Activated naive CD4-positive, alpha-beta T cell treated with anti-CD3 and anti-CD28 coated beads, Interleukin-2, amount 50 U/mL, for 24 hours (primary cell): ENCODE measurements at regions not wholly inside any gene's neighbourhood (a gene's known extent, or its start where the extent isn't known, plus 50 kb on each side); places are given as distances from the start of the nearest gene placed in this dataset.

Experiments used
- H3K27ac Mint-ChIP-seq: one replicate; pipeline ENCODE4 v1.8.0; 2021; ENCODE audit warnings: mild to moderate bottlenecking, mixed read lengths
- H3K27me3 Mint-ChIP-seq: one replicate; pipeline ENCODE4 v1.8.0; 2021; ENCODE audit warnings: mixed read lengths
- H3K36me3 Mint-ChIP-seq: one replicate; pipeline ENCODE4 v1.8.0; 2021; ENCODE audit warnings: mixed read lengths
- H3K4me1 Mint-ChIP-seq: one replicate; pipeline ENCODE4 v1.8.0; 2021; ENCODE audit warnings: mixed read lengths
- H3K4me3 Mint-ChIP-seq: one replicate; pipeline ENCODE4 v1.8.0; 2021; ENCODE audit warnings: mild to moderate bottlenecking, mixed read lengths
- H3K9me3 Mint-ChIP-seq: one replicate; pipeline ENCODE4 v1.8.0; 2021; ENCODE audit warnings: mixed read lengths

DNA sequence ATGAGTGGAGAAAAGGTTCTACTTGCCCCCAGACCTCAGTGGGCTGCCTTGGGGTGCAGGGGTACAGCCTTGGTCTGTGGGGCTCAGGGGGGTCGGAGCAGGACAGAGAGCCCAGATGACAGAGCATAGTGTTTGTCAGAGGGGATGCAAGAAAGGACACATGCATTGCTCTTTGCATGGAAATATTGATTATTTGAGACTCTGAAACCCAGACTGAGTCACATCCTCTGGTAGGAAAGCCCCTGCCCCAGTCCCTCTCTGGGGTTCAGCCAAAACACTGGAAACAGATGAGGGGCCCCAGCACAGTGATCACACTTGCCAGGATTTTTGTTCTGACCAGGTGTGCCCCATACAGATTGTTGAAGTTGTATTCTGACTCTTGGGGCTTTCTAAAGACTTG is 1094.4 kb downstream of the BCL11B start:
- H3K27ac Mint-ChIP-seq = peak overlapping the region; percentile 98
- peaks cover 2% of the 10 kb centered on the region for H3K36me3 Mint-ChIP-seq
- H3K4me1 Mint-ChIP-seq = peaks cover 95% of the 10 kb centered on the region
- H3K27me3 Mint-ChIP-seq = no peaks in the 10 kb centered on the region
- peak overlapping the region; percentile 82 for H3K4me3 Mint-ChIP-seq
- H3K9me3 Mint-ChIP-seq = no peaks in the 10 kb centered on the region

DNA sequence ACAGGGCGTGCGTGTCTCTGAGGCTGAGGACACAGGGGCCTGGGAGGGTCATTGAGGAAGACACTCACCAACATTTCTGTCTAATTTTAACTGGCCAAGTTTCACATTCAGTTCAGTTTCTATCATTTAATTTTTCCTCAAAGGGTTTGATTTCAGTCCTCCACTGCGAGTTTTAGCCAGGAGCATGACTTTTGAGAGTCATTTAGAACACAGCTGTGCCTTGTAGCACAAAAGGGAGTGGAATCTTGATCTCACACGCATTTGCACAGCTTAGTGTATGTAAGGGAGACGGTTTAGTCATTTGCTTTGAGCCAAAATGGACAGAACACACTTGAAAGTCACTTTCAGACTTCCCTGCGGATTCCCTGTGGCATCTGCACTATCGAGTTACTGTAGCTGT is 1090.8 kb downstream of the BCL11B start:
- peak overlapping the region; percentile 98 for H3K27ac Mint-ChIP-seq
- H3K4me3 Mint-ChIP-seq = peak overlapping the region; percentile 56
- peaks cover 95% of the 10 kb centered on the region for H3K4me1 Mint-ChIP-seq

DNA sequence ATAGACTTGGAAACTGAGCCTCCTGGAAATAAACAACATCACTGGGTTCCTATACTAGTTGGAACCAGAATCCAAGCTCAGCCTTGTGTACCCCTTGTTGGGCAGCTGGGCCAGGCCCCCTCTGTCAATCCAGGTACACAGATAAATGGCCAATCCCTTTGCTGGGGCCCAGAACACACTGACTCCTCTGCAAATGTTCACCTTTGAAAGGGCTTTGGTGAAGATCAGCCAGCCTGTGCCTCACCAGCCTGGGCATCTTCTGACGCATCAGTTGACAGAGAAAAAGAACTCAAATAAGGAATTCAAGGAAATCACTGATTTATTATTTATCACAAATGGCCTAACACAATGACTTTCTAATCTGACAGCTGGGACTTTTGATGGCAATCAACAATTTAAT is 1090.2 kb downstream of the BCL11B start:
- Mint-ChIP-seq H3K27ac (peak overlapping the region; percentile 98), H3K4me3 (peak overlapping the region; percentile 66), H3K9me3 (peaks cover 9% of the 10 kb centered on the region)

More for the DNA sequence above, 1090.8 kb downstream of the BCL11B start:
- H3K27me3 Mint-ChIP-seq = no peaks in the 10 kb centered on the region
- peaks cover 5% of the 10 kb centered on the region for H3K36me3 Mint-ChIP-seq
- H3K9me3 Mint-ChIP-seq = peaks cover 9% of the 10 kb centered on the region

DNA sequence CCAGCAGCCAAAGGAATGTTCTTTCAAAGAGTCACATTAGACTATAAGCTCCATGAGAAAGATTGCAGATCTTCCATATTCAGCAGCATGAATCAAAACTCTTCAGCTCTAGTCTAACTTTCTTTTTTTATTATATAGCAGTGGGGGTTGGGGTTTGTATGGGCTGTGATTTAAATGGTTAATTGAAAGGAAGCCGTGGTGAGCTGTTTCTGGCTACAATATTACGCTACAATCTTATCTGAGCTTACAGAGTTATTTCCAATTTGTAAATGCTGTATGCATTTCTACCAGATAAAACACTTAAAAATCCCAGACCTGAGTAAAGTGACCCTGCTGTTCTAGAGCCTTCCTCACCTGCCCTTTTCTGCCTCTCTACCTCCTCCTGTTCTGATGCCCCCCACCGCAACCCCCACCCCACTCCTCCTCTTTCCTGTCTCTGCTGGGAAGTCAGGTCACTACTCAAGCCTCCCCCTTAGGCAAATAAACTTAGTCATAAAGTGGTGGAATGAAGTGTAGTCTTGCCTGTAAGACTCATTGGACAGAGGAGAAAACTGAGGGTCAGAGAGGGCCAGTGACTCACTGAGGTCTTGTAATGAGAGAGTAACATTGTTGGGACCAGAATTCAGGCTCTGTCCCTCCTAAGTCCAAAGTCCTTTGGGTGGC is 1089.5 kb downstream of the BCL11B start:
- Mint-ChIP-seq H3K27me3 (no peaks in the 10 kb centered on the region), H3K27ac (peak overlapping the region; percentile 98), H3K4me1 (peaks cover 95% of the 10 kb centered on the region), H3K9me3 (peaks cover 9% of the 10 kb centered on the region), H3K36me3 (peaks cover 5% of the 10 kb centered on the region), H3K4me3 (peak overlapping the region; percentile 66)

More for the DNA sequence above, 1090.2 kb downstream of the BCL11B start:
- Mint-ChIP-seq H3K36me3 (peaks cover 5% of the 10 kb centered on the region), H3K4me1 (peaks cover 95% of the 10 kb centered on the region), H3K27me3 (no peaks in the 10 kb centered on the region)

DNA sequence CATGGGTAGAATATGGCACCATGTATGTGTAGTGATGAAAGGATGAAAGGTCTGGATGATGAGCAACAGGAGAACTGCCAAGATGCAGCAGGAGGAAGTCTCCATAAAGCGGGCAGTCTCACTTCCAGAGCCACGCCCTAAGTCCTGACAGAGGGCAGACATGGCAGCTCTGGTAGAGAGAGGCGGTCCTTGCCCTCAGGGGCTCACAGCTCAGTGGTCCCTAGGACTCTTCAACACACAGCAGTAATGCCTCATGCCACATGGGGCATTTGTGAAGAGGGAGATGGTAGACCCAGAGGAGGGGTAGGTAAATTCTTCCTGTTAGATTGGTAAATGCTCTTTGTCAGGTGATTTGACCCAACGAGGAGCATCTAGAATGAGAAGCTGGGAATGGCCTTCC is 1088.4 kb downstream of the BCL11B start:
- Mint-ChIP-seq H3K9me3 (peaks cover 9% of the 10 kb centered on the region), H3K36me3 (peaks cover 3% of the 10 kb centered on the region), H3K27me3 (no peaks in the 10 kb centered on the region), H3K4me3 (peak overlapping the region; percentile 46), H3K27ac (peak overlapping the region; percentile 98), H3K4me1 (peaks cover 95% of the 10 kb centered on the region)

DNA sequence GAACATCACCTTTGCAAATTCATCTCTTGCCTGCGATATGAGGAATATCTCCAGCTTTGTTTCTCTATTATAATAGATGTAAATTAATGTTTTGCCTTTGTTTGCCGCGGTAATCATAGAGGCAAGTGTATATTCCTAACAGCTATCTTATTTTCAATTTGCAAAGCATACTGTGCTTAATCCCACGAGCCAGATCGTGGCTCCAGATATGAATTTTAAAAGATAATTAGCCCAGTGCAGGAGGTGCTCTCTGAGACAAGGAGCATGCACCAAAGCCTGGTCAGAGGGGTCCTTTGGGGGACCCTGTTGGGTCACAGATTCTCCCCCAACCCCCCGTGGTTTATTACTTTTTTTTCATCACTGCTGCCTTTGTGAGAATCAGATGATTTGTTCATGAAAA is 1087.5 kb downstream of the BCL11B start:
- Mint-ChIP-seq H3K4me1 (peaks cover 98% of the 10 kb centered on the region), H3K27me3 (no peaks in the 10 kb centered on the region), H3K36me3 (peaks cover 3% of the 10 kb centered on the region), H3K9me3 (peaks cover 9% of the 10 kb centered on the region), H3K27ac (peak overlapping the region; percentile 98), H3K4me3 (peak overlapping the region; percentile 61)

DNA sequence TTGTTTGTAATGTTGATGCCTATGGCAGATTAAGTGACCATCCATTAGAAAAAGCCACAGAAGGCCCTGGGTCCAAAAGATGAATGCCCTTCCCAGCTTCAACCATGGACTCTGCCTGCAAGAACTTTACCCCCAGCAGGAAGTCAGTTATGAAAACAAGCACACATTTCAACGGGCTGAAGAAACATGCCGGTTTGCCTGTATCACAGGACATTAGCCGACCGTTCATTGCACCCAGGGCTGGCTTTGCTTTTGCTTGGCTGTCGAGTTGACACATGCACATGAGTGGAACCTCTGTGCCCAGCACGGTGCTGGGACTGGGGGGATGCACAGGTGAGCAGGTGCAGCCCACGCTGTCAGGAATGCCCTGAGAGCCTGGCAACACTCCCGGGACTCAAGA is 1087.0 kb downstream of the BCL11B start:
- no peaks in the 10 kb centered on the region for H3K27me3 Mint-ChIP-seq
- H3K4me1 Mint-ChIP-seq = peaks cover 98% of the 10 kb centered on the region
- peaks cover 3% of the 10 kb centered on the region for H3K36me3 Mint-ChIP-seq
- peaks cover 9% of the 10 kb centered on the region for H3K9me3 Mint-ChIP-seq
- peak overlapping the region; percentile 98 for H3K27ac Mint-ChIP-seq
- H3K4me3 Mint-ChIP-seq = peak overlapping the region; percentile 61

DNA sequence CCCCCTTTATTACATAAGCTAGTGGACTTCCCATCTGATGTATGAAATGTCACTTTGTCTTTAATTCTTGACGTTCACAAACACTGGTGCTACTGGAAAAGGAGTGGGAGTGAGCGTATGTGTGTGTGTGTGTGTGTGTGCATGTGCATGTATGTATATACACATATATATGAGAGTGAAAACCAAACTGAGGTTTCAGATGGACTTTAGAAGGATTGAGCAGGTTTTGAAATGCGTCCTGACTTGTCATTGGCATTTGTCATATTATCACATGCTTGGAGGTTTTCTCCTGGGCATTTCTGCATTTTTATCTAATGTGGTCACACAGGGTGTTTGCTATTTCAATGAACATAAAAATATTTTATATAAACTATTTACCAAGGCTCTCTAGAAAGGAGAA is 1085.9 kb downstream of the BCL11B start:
- H3K4me1 Mint-ChIP-seq = peaks cover 100% of the 10 kb centered on the region
- H3K27ac Mint-ChIP-seq = peak overlapping the region; percentile 98
- no peaks in the 10 kb centered on the region for H3K27me3 Mint-ChIP-seq
- peak overlapping the region; percentile 62 for H3K4me3 Mint-ChIP-seq
- H3K36me3 Mint-ChIP-seq = peaks cover 3% of the 10 kb centered on the region
- H3K9me3 Mint-ChIP-seq = peaks cover 9% of the 10 kb centered on the region

DNA sequence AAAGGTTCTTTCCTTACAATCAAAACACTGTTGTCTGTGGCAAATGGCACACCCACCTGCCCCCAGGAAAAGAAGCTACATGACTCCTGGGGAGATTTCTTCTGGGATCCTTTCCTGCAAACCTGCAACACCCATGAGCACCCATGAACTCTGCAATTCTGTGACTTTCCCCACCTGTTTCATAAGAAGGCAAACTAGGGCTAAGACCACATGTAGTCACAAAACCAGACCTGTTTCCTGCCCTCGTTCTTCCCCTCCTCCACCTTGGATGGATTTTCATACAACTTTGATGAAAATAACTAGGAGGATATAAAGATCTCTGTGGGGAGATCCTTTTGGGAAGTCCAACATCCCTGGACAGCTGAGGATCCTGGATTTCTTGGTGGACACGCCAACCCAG is 1084.7 kb downstream of the BCL11B start:
- Mint-ChIP-seq H3K27ac (peak overlapping the region; percentile 98), H3K9me3 (peaks cover 9% of the 10 kb centered on the region), H3K4me3 (peak overlapping the region; percentile 56), H3K27me3 (no peaks in the 10 kb centered on the region), H3K36me3 (peaks cover 3% of the 10 kb centered on the region), H3K4me1 (peaks cover 100% of the 10 kb centered on the region)

DNA sequence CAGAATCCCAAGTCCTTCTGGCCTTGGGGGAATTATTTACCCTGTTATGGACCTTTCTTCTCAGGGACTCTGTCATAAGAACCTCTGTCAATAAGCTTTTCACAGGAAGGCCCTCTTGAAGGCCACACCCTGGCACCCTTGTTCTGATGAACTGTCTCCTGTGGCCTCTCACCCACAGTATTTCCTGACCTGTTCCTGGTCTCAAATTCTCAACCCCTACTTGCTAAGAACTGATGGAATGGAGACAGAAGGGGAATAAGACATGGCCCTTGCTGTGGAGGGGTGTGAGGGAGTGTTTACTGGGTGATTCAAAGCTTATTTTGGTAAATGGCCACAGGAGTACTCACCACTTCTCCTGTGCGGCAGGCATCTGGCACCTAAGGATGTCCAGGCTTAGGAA is 1082.9 kb downstream of the BCL11B start:
- Mint-ChIP-seq H3K36me3 (no peaks in the 10 kb centered on the region), H3K4me3 (peak overlapping the region; percentile 81), H3K27ac (peak overlapping the region; percentile 98), H3K4me1 (peaks cover 100% of the 10 kb centered on the region), H3K27me3 (no peaks in the 10 kb centered on the region), H3K9me3 (peaks cover under 1% of the 10 kb centered on the region)

DNA sequence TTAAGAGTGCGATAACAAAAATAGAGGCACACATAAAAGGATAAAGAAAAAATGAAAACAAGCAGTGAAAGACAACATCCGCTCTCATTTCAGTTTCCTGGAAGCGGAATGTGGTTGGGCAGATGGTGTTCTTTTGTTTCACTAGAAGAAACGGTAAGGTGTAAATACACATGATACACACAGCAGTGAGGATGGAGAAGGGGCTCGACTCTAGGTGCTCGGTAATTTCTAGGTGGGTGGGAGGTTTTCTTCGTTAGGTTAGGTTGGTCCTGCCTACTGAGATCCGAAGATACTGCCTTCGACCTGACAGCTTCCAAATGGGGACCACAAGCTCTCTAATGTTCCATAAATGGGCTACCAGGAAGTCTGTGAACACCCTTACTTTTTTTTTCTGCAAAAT is 1082.5 kb downstream of the BCL11B start:
- H3K36me3 Mint-ChIP-seq = no peaks in the 10 kb centered on the region
- peaks cover 5% of the 10 kb centered on the region for H3K9me3 Mint-ChIP-seq
- H3K27ac Mint-ChIP-seq = peak overlapping the region; percentile 98
- H3K4me3 Mint-ChIP-seq = peak overlapping the region; percentile 81
- H3K4me1 Mint-ChIP-seq = peaks cover 100% of the 10 kb centered on the region
- H3K27me3 Mint-ChIP-seq = no peaks in the 10 kb centered on the region

DNA sequence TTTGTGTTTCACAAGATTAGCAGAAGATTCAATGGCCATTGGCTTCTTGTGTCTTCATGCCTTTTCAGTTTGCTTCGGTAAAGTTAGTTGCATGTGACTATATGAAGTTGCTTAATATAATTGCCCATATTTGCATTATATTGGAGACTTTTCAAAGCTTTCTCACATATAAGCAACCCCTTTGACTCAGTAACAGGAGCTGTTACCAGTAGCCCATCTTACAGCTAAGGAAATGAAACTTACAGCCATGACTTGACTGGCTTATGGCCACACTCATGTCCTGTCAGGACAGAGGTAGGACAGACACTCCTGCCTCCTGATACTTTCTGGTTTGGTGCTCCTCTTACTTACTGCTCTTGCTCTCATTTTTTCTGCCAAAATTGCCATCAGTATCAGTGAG is 1082.1 kb downstream of the BCL11B start:
- peaks cover 100% of the 10 kb centered on the region for H3K4me1 Mint-ChIP-seq
- no peaks in the 10 kb centered on the region for H3K36me3 Mint-ChIP-seq
- peak overlapping the region; percentile 81 for H3K4me3 Mint-ChIP-seq

DNA sequence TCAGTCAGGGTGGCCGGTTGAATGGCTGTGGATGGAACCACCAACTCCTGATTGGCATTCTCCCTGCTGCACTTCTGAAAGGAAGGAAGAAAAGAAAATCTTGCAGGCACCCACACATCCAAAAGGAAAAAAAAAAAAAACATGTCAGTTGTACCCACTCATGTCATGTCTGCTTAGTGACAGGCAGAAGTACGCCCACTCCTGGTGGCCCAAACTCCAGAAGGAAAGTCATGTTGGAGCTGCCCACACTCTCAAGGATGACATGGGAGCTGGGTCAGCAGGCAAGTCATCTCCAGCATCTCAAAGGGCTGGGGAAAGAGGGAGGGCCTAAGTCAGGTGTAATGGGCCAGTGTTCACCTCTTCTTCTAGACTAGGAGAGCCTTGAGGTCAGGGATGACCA is 1079.1 kb downstream of the BCL11B start:
- Mint-ChIP-seq H3K27me3 (no peaks in the 10 kb centered on the region), H3K36me3 (peaks cover 3% of the 10 kb centered on the region), H3K9me3 (peaks cover 11% of the 10 kb centered on the region), H3K4me1 (peaks cover 100% of the 10 kb centered on the region), H3K27ac (peak overlapping the region; percentile 86), H3K4me3 (peak overlapping the region; percentile 16)

More for the DNA sequence above, 1082.1 kb downstream of the BCL11B start:
- Mint-ChIP-seq H3K27ac (peak overlapping the region; percentile 98), H3K9me3 (peaks cover 6% of the 10 kb centered on the region), H3K27me3 (no peaks in the 10 kb centered on the region)

DNA sequence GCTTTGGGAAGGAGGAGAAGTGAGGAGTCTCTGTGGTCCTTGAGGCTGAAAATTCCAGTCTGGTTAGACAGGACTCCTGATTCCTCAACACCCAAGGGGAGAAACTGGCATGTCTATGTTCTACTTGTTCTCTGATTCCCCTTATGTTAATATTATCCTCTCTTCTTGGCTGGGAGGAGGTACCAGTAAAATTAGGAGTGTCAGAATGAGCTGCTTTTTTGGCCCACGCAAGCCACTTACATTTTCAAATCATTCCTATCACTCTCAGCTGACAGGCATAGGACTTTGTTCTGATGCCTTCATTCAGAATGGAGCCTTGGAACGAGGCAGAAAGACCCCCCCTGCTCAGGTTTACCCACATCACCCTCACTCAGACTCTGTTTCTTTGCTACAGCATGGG is 1077.2 kb downstream of the BCL11B start:
- peaks cover 3% of the 10 kb centered on the region for H3K36me3 Mint-ChIP-seq
- H3K4me3 Mint-ChIP-seq = no peak overlapping the region
- H3K9me3 Mint-ChIP-seq = peaks cover 11% of the 10 kb centered on the region
- no peaks in the 10 kb centered on the region for H3K27me3 Mint-ChIP-seq
- H3K27ac Mint-ChIP-seq = peak overlapping the region; percentile 76
- H3K4me1 Mint-ChIP-seq = peaks cover 100% of the 10 kb centered on the region

DNA sequence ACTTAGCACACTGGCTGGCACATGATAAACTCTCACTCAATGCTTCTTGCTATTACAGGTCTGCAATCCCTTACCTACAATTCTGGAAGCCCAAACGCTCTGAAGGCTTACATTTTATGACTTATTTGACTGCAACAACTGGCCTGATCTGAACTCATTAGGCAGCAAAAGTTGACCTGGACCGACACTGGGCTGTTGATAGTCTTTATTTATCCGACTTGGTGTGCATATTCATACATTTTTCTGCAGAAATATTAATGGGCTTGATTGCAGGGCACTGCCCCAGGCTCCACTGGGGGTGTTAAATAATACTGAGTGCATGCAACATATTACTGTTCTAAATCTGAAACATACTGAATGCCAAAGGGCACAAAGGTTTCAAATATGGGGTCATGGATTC is 1076.7 kb downstream of the BCL11B start:
- peak overlapping the region; percentile 74 for H3K4me3 Mint-ChIP-seq

DNA sequence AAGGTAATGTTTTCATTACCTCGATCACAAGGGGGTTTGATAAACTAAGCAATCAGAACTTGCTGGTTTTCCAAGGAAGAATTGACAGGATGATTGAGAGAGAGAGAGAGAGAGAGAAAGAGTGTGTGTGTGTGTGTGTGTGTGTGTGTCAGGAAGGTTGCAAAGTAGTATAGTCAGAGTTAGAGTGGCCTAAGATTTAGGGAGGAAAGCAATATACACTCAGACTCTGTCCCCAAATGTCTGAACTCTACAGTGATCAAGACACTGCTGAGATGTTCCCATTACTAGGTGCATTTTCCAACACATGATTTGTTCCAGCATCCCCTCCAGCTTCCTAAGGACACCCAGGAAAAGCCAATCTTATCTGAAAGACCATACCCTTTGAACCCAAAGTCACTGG is 1074.1 kb downstream of the BCL11B start:
- Mint-ChIP-seq H3K27ac (peak overlapping the region; percentile 36), H3K4me1 (peaks cover 100% of the 10 kb centered on the region), H3K4me3 (peak overlapping the region; percentile 4), H3K36me3 (peaks cover 3% of the 10 kb centered on the region), H3K27me3 (no peaks in the 10 kb centered on the region), H3K9me3 (peaks cover 11% of the 10 kb centered on the region)

More for the DNA sequence above, 1076.7 kb downstream of the BCL11B start:
- Mint-ChIP-seq H3K9me3 (peaks cover 11% of the 10 kb centered on the region), H3K27me3 (no peaks in the 10 kb centered on the region), H3K27ac (peak overlapping the region; percentile 76), H3K4me1 (peaks cover 100% of the 10 kb centered on the region), H3K36me3 (peaks cover 3% of the 10 kb centered on the region)
